Lower leg skin (tissue), 3 donors: ENCODE measurements at regions not wholly inside any gene's neighbourhood (a gene's known extent, or its start where the extent isn't known, plus 50 kb on each side); places are given as distances from the start of the nearest gene placed in this dataset.

Experiments
- CTCF ChIP-seq, 3 donors: fragments of 450-650 bp; IDR thresholded peaks; one replicate each; pipeline ENCODE4 v1.5.1; 2016; ENCODE audit warnings: antibody characterized with exemption in 3 of 3, mild to moderate bottlenecking in 3 of 3, moderate library complexity in 2 of 3
- POLR2A ChIP-seq, 2 donors: fragments of 450-650 bp; IDR thresholded peaks; one replicate each; pipeline ENCODE4 v1.6.1; 2016 to 2017; ENCODE audit warnings: antibody characterized with exemption in 2 of 2, mild to moderate bottlenecking in 1 of 2, moderate library complexity in 1 of 2

- TF ChIP-seq CTCF (IDR thresholded peaks at IDR 0.05) (no peak), POLR2A (IDR thresholded peaks at IDR 0.05) (no peak)
These were observed 218.8 kb downstream of the OTUD1 start for GRCh38 chr10:23657677-23658076.
